ENCODE measurements at regions not wholly inside any gene's neighbourhood (a gene's known extent, or its start where the extent isn't known, plus 50 kb on each side); places are given as distances from the start of the nearest gene placed in this dataset.

GRCh38 chr6:9332241-9332780 is 897.0 kb upstream of the SLC35B3 start:
- Histone ChIP-seq H3K4me1 (ENCODE audit: low read depth) (no peaks in the 10 kb centered on the region), H3K9me3 (no peaks in the 10 kb centered on the region), H3K36me3 (ENCODE audit: low read depth) (no peaks in the 10 kb centered on the region), H3K4me3 (no peak overlapping the region)
- no peak for TF ChIP-seq CTCF (IDR thresholded peaks at IDR 0.05)
- intact Hi-C loops (cut with DNase I, micrococcal nuclease), result no loop called here
- no peak for ATAC-seq
- DNase-seq, result no peak

GRCh38 chr6:9316831-9317230 is 881.5 kb upstream of the SLC35B3 start:
- H3K9me3 ChIP-seq, result no peaks in the 10 kb centered on the region
- no peak overlapping the region for H3K4me3 ChIP-seq
- no peaks in the 10 kb centered on the region for H3K4me1 ChIP-seq (ENCODE audit: low read depth)
- H3K36me3 ChIP-seq (ENCODE audit: low read depth), result no peaks in the 10 kb centered on the region
- no peak for ATAC-seq
- intact Hi-C loops (cut with DNase I, micrococcal nuclease), result no loop called here
- no peak for DNase-seq
- TF ChIP-seq CTCF (IDR thresholded peaks at IDR 0.05), result no peak

GRCh38 chr6:9315966-9316650 is 880.8 kb upstream of the SLC35B3 start:
- DNase-seq (no peak), ATAC-seq (no peak)
- no peaks in the 10 kb centered on the region for H3K9me3 ChIP-seq
- no peaks in the 10 kb centered on the region for H3K36me3 ChIP-seq (ENCODE audit: low read depth)
- TF ChIP-seq CTCF (IDR thresholded peaks at IDR 0.05), result no peak
- H3K4me3 ChIP-seq, result no peak overlapping the region
- intact Hi-C loops (cut with DNase I, micrococcal nuclease), result no loop called here
- no peaks in the 10 kb centered on the region for H3K4me1 ChIP-seq (ENCODE audit: low read depth)

GRCh38 chr6:9308284-9308683 is 872.9 kb upstream of the SLC35B3 start:
- TF ChIP-seq CTCF (IDR thresholded peaks at IDR 0.05), result no peak
- H3K36me3 ChIP-seq (ENCODE audit: low read depth), result no peaks in the 10 kb centered on the region
- no peaks in the 10 kb centered on the region for H3K9me3 ChIP-seq
- intact Hi-C loops (cut with DNase I, micrococcal nuclease), result no loop called here
- no peak for DNase-seq
- H3K4me1 ChIP-seq (ENCODE audit: low read depth), result no peaks in the 10 kb centered on the region
- H3K4me3 ChIP-seq, result no peak overlapping the region
- ATAC-seq, result no peak

- H3K4me1 ChIP-seq (ENCODE audit: low read depth), result no peaks in the 10 kb centered on the region
- TF ChIP-seq CTCF (IDR thresholded peaks at IDR 0.05), result no peak
- no peak overlapping the region for H3K4me3 ChIP-seq
- no peak for DNase-seq
- no peak for ATAC-seq
- intact Hi-C loops (cut with DNase I, micrococcal nuclease), result no loop called here
- H3K36me3 ChIP-seq (ENCODE audit: low read depth), result no peaks in the 10 kb centered on the region
- H3K9me3 ChIP-seq, result no peaks in the 10 kb centered on the region
These were observed 872.4 kb upstream of the SLC35B3 start for GRCh38 chr6:9307786-9308185.
